ENCODE measurements at regions not wholly inside any gene's neighbourhood (a gene's known extent, or its start where the extent isn't known, plus 50 kb on each side); places are given as distances from the start of the nearest gene placed in this dataset.

GRCh38 chr2:36262581-36262980, 93.0 kb upstream of the CRIM1 start:
- H3K36me3 ChIP-seq: no peaks in the 10 kb centered on the region
- H3K9me3 ChIP-seq: no peaks in the 10 kb centered on the region
- no peak overlapping the region for H3K4me3 ChIP-seq
- no peak overlapping the region for H3K27ac ChIP-seq
- DNase-seq (ENCODE audit: low spot score) (no peak), ATAC-seq (ENCODE audit: insufficient number of reproducible peaks, low FRiP score, low read depth) (no peak)
- no peaks in the 10 kb centered on the region for H3K4me1 ChIP-seq (ENCODE audit: control insufficient read depth in 1 of 2, low read depth in 2 of 2)
- TF ChIP-seq CTCF (IDR thresholded peaks at IDR 0.05): no peak
- H3K27me3 ChIP-seq (replicated peaks; ENCODE audit: insufficient read depth): no peaks in the 10 kb centered on the region

GRCh38 chr2:36255863-36256262, 99.7 kb upstream of the CRIM1 start:
- no peak overlapping the region for H3K27ac ChIP-seq
- TF ChIP-seq CTCF (IDR thresholded peaks at IDR 0.05): no peak
- no peaks in the 10 kb centered on the region for H3K36me3 ChIP-seq
- H3K4me3 ChIP-seq: no peak overlapping the region
- H3K9me3 ChIP-seq: no peaks in the 10 kb centered on the region
- no peaks in the 10 kb centered on the region for H3K4me1 ChIP-seq (ENCODE audit: control insufficient read depth in 1 of 2, low read depth in 2 of 2)
- no peaks in the 10 kb centered on the region for H3K27me3 ChIP-seq (replicated peaks; ENCODE audit: insufficient read depth)
- DNase-seq (ENCODE audit: low spot score) (no peak), ATAC-seq (ENCODE audit: insufficient number of reproducible peaks, low FRiP score, low read depth) (no peak)

- Histone ChIP-seq H3K36me3 (no peaks in the 10 kb centered on the region), H3K9me3 (no peaks in the 10 kb centered on the region), H3K4me1 (ENCODE audit: control insufficient read depth in 1 of 2, low read depth in 2 of 2) (no peaks in the 10 kb centered on the region), H3K4me3 (no peak overlapping the region), H3K27me3 (replicated peaks; ENCODE audit: insufficient read depth) (no peaks in the 10 kb centered on the region), H3K27ac (no peak overlapping the region)
- DNase-seq (ENCODE audit: low spot score) (no peak), ATAC-seq (ENCODE audit: insufficient number of reproducible peaks, low FRiP score, low read depth) (no peak)
- no peak for TF ChIP-seq CTCF (IDR thresholded peaks at IDR 0.05)
Observed at GRCh38 chr2:36253086-36253485, 102.5 kb upstream of the CRIM1 start.

- DNase-seq (ENCODE audit: low spot score) (no peak), ATAC-seq (ENCODE audit: insufficient number of reproducible peaks, low FRiP score, low read depth) (no peak)
- Histone ChIP-seq H3K27me3 (replicated peaks; ENCODE audit: insufficient read depth) (no peaks in the 10 kb centered on the region), H3K36me3 (no peaks in the 10 kb centered on the region), H3K4me1 (ENCODE audit: control insufficient read depth in 1 of 2, low read depth in 2 of 2) (no peaks in the 10 kb centered on the region), H3K27ac (no peak overlapping the region), H3K9me3 (no peaks in the 10 kb centered on the region), H3K4me3 (no peak overlapping the region)
- TF ChIP-seq CTCF (IDR thresholded peaks at IDR 0.05): no peak
Observed at GRCh38 chr2:36246320-36246990, 109.1 kb upstream of the CRIM1 start.

- Histone ChIP-seq H3K36me3 (no peaks in the 10 kb centered on the region), H3K4me3 (no peak overlapping the region), H3K27me3 (replicated peaks; ENCODE audit: insufficient read depth) (no peaks in the 10 kb centered on the region), H3K9me3 (no peaks in the 10 kb centered on the region), H3K4me1 (ENCODE audit: control insufficient read depth in 1 of 2, low read depth in 2 of 2) (no peaks in the 10 kb centered on the region), H3K27ac (no peak overlapping the region)
- TF ChIP-seq CTCF (IDR thresholded peaks at IDR 0.05): no peak
- DNase-seq (ENCODE audit: low spot score) (no peak), ATAC-seq (ENCODE audit: insufficient number of reproducible peaks, low FRiP score, low read depth) (no peak)
Observed at GRCh38 chr2:36245651-36246050, 109.9 kb upstream of the CRIM1 start.
